ENCODE measurements at regions not wholly inside any gene's neighbourhood (a gene's known extent, or its start where the extent isn't known, plus 50 kb on each side); places are given as distances from the start of the nearest gene placed in this dataset.
"Not testable (repeated sequence)": the region's sequence is repeated elsewhere in the genome, so short reads cannot be mapped to it uniquely, and the experiment has no call there.

GRCh38 chr1:149338698-149339097 lies 136.1 kb upstream of the NBPF19 start:
- not testable (repeated sequence) for DNase-seq (ENCODE audit: low read depth); H3K4me3 ChIP-seq (ENCODE audit: low read depth, low read length)

- DNase-seq (ENCODE audit: low read depth); H3K4me3 ChIP-seq (ENCODE audit: low read depth, low read length): not testable (repeated sequence)
Measured at GRCh38 chr1:149349448-149349847, 125.4 kb upstream of the NBPF19 start.

DNA sequence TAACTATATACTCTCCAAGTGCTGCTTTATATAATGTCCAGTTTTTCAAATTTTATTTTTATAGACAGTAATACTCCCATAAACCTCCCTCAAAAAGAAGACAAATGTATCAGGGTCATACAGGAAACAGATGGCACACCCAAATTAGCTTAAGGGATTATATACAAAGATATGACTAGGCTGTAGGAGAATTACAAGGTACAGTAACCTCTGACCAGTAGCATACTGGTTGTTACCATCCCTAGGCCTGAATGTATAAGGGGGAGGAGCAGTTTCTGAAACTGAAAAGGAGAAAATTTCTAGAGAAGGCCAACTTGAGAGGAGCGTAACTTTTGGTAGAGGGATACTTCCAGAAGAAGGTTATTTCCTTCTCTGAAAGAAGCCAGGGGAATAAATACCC lies 122.6 kb upstream of the NBPF19 start:
- DNase-seq (ENCODE audit: low read depth); H3K4me3 ChIP-seq (ENCODE audit: low read depth, low read length): not testable (repeated sequence)

DNA sequence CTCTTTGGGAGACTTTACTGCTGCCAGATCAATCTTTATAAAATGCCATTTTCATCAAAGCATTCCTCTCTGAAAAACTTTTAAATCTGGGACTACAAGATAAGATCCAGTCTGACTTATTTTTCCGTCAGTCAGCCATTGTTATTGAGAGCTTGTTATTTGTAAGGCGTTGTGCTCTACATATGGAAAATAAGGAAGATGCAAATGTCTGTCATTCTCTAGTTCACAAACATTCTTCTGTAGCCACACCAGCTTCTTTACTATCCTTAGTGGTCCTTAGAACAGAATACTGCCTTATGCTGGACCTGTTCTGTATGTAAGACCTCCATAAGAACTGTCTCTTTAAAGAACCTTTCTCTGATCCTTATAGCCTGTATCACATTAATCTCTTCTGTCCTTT lies 120.3 kb upstream of the NBPF19 start:
- not testable (repeated sequence) for H3K4me3 ChIP-seq (ENCODE audit: low read depth, low read length); DNase-seq (ENCODE audit: low read depth)

- H3K4me3 ChIP-seq (ENCODE audit: low read depth, low read length); DNase-seq (ENCODE audit: low read depth): not testable (repeated sequence)
Measured at GRCh38 chr1:149355748-149356147, 119.1 kb upstream of the NBPF19 start.

DNA sequence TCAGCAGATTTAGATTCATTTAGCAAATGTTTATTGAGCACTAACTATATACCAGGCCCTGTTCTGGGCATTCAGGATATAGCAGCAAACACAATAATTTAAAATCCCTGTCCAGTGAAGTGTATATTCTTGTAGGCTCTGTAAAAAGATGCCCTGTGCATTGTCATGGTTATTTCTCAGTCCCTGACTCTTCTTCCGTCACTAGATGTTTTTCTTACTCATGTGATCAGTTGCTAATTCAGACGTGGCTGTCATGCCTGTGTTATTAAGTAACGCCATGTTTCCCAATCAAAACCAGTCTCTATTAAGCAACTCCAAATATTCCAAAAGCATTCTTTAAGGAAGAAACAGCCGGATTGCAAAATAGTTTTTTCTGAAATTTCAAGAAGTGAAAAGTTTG lies 118.7 kb upstream of the NBPF19 start:
- not testable (repeated sequence) for H3K4me3 ChIP-seq (ENCODE audit: low read depth, low read length); DNase-seq (ENCODE audit: low read depth)

GRCh38 chr1:149360351-149360750 lies 114.5 kb upstream of the NBPF19 start:
- H3K4me3 ChIP-seq (ENCODE audit: low read depth, low read length); DNase-seq (ENCODE audit: low read depth): not testable (repeated sequence)

DNA sequence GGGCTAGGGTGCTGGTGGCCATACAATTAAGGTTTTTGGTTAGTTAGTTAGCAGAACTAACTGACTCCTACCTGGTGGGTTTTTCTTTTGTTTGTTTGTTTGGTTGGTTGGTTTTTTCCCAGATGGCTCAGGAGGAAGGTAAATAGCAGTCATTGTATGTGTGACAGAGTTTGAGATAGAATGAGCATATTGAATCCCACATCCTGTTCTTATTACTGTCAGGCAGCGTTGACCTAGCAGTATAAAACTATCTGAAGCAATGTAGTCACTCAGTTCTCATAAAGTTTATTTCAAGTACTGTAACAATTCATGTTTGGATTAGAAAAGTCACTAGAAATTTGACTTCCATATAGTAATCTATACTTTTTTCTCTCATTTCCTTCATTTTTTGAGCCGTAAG lies 113.5 kb upstream of the NBPF19 start:
- H3K4me3 ChIP-seq (ENCODE audit: low read depth, low read length); DNase-seq (ENCODE audit: low read depth): not testable (repeated sequence)

DNA sequence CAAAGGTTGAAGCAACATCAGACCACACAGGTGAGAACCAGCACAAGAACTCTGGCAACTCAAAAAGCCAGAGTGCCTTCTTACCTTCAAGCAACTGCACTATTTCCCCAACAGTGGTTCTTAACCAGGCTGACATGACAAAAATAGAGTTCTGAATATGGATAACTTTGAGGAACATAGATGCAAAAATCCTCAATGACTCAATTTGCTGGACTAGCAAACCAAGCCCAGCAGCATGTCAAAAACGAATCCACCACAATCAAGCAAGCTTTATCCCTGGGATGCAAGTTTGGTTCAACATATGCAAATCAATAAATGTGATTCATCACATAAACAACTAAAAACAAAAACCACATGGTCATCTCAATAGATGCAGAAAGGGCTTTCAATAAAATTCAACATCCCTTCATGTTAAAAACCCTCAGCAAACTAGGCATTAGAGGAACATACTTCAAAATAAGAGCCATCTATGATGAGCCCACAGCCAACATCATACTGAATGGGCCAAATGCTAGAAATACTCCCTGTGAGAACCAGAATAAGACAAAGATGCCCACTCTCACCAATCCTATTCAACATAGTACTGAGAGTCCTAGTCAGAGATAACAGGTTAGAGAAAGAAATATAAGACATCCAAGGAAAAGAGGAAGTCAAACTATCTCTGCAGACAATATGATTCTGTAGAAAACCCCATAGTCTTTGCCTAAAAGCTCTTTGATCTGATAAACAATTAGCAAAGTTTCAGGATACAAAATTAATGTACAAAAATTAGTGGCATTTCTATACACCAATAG lies 110.5 kb upstream of the NBPF19 start:
- not testable (repeated sequence) for H3K4me3 ChIP-seq (ENCODE audit: low read depth, low read length); DNase-seq (ENCODE audit: low read depth)

- not testable (repeated sequence) for DNase-seq (ENCODE audit: low read depth); H3K4me3 ChIP-seq (ENCODE audit: low read depth, low read length)
Measured at GRCh38 chr1:149366402-149366801, 108.4 kb upstream of the NBPF19 start.

GRCh38 chr1:149367472-149368044 lies 107.3 kb upstream of the NBPF19 start:
- H3K4me3 ChIP-seq (ENCODE audit: low read depth, low read length); DNase-seq (ENCODE audit: low read depth): not testable (repeated sequence)

DNA sequence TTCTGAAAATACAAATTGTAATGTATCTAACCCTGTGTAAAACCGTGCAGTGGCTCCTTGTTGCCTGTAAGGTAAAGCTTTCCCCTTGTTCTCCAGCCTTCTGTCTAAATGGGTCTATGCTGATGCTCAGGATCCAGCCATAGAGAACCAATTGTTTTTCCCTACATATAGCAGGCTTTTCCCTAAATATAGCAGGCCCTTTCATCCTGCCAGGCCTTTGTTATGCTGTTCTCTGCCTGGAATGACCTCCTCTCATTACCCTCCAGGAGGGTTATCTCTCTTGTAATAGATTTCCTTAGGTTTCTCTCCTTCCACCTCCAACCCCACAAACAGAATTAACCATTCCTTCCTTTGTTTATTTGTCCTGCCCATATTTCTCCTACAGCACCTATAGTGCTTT lies 106.5 kb upstream of the NBPF19 start:
- not testable (repeated sequence) for DNase-seq (ENCODE audit: low read depth); H3K4me3 ChIP-seq (ENCODE audit: low read depth, low read length)

- H3K4me3 ChIP-seq (ENCODE audit: low read depth, low read length); DNase-seq (ENCODE audit: low read depth): not testable (repeated sequence)
Measured at GRCh38 chr1:149369081-149369480, 105.8 kb upstream of the NBPF19 start.

- DNase-seq (ENCODE audit: low read depth); H3K4me3 ChIP-seq (ENCODE audit: low read depth, low read length): not testable (repeated sequence)
Measured at GRCh38 chr1:149371955-149372354, 102.9 kb upstream of the NBPF19 start.

- not testable (repeated sequence) for H3K4me3 ChIP-seq (ENCODE audit: low read depth, low read length); DNase-seq (ENCODE audit: low read depth)
Measured at GRCh38 chr1:149378462-149378861, 96.4 kb upstream of the NBPF19 start.

- DNase-seq (ENCODE audit: low read depth) = peak; percentile 0
Measured at GRCh38 chr1:149390173-149390926, 84.5 kb upstream of the NBPF19 start.

DNA sequence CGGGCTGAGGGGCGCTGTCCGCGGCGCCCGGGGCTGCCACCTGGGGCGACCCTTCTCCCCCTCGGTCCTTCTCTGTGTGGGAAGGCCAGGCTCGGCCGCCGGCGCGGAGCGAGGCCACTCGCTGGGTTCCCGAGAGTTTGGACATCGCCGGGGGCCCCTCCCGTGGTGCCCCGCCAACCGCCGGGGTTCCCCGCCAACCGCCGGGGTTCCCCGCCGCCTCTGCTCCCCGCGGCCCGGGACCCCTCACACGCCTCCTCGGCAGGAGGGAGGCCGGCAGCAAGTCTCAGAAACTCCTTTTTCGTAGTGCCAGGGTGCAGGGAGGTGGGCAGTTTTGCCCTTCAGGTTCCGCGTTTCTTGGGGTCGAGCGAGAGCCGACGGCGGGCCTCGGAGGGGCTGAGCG lies 83.9 kb upstream of the NBPF19 start:
- peak overlapping the region; percentile 48 for H3K4me3 ChIP-seq (ENCODE audit: low read depth, low read length)

More at GRCh38 chr1:149390173-149390926, 84.5 kb upstream of the NBPF19 start:
- H3K4me3 ChIP-seq (ENCODE audit: low read depth, low read length) = peak overlapping the region; percentile 48

DNA sequence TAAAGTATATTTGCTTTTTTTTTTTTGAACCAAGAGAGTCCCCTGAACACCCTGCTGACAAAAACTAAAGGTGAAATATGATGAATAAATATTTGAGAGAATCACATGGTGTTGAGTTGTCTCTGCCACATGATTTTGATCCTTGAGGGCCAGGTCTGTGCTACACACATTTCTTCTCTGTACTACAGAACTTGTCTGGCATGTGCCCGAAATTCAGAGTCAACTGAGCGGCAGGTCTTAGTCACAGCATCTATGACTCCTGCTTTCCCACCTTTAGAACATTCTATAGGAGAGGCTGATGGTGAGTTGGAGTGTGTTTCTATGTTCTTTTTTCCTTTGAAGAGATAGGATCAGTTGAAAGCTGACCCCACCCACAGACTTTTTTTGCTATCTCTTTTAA lies 79.0 kb upstream of the NBPF19 start:
- DNase-seq (ENCODE audit: low read depth); H3K4me3 ChIP-seq (ENCODE audit: low read depth, low read length): not testable (repeated sequence)

More for the DNA sequence above, 83.9 kb upstream of the NBPF19 start:
- DNase-seq (ENCODE audit: low read depth) = not testable (repeated sequence)

DNA sequence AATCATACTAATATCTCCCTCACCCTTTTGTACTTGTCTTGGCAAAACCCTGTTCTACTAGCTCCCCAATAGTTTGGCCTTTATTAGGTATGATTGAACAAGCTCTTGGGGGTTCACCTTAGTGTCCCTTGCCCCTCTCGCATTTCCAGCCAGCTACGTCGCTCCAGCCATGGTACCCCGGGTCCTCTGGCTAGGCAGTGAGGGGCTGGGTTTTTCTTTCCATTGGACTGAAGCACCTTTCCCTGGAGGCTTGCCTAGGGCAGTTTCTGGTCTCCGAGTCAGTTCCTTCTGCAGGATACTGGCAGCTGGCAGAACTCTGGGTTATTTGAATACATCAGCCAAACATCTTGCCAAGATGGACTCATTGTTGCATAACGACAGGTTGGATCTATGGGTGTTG lies 76.3 kb upstream of the NBPF19 start:
- not testable (repeated sequence) for DNase-seq (ENCODE audit: low read depth); H3K4me3 ChIP-seq (ENCODE audit: low read depth, low read length)

- not testable (repeated sequence) for DNase-seq (ENCODE audit: low read depth); H3K4me3 ChIP-seq (ENCODE audit: low read depth, low read length)
Measured at GRCh38 chr1:149408404-149408803, 66.4 kb upstream of the NBPF19 start.
